Tibial nerve (tissue), 4 donors: ENCODE measurements at regions not wholly inside any gene's neighbourhood (a gene's known extent, or its start where the extent isn't known, plus 50 kb on each side); places are given as distances from the start of the nearest gene placed in this dataset.

ENCODE experiments used
- CTCF ChIP-seq, 5 experiments: fragments of 200-600 bp in 3 of 5; fragments of 450-650 bp in 2 of 5; sonication (generic) in 3 of 5; IDR thresholded peaks; one replicate each; pipeline ENCODE4 v1.5.1; 2016 to 2019; ENCODE audit warnings: antibody characterized with exemption in 5 of 5, mild to moderate bottlenecking in 3 of 5, moderate library complexity in 2 of 5
- EP300 ChIP-seq, 2 donors: sonication (generic); formaldehyde crosslinking; IDR thresholded peaks; one replicate each; pipeline ENCODE4 v1.6.1; 2017; ENCODE audit warnings: antibody characterized with exemption in 2 of 2, mild to moderate bottlenecking in 1 of 2
- POLR2A ChIP-seq, 2 donors: fragments of 450-650 bp; IDR thresholded peaks; one replicate each; pipeline ENCODE4 v1.6.1; 2017; ENCODE audit warnings: antibody characterized with exemption in 2 of 2, mild to moderate bottlenecking in 2 of 2, moderate library complexity in 2 of 2

GRCh38 chr12:90064852-90065801 lies 356.5 kb upstream of the ATP2B1 start:
- TF ChIP-seq CTCF (IDR thresholded peaks at IDR 0.05) (no peak), EP300 (IDR thresholded peaks at IDR 0.05) (peak in 1 of 2 donors; percentile 14), POLR2A (IDR thresholded peaks at IDR 0.05) (no peak)
